Activated naive CD4-positive, alpha-beta T cell treated with anti-CD3 and anti-CD28 coated beads for 36 hours (primary cell): ENCODE measurements at regions not wholly inside any gene's neighbourhood (a gene's known extent, or its start where the extent isn't known, plus 50 kb on each side); places are given as distances from the start of the nearest gene placed in this dataset.
"Not testable (repeated sequence)": the region's sequence is repeated elsewhere in the genome, so short reads cannot be mapped to it uniquely, and the experiment has no call there.

ENCODE experiments used
- CTCF ChIA-PET: fragments of 350-600 bp; sonication (Branson Sonifier 250); formaldehyde crosslinking; loops from one replicate; lab custom pipeline; 2021; ENCODE audit warnings: antibody characterized with exemption; lab: Charles Lee
- DNase-seq: peaks from one replicate; pipeline ENCODE4 v3.0.0-alpha.2; 2020
- H3K27ac Mint-ChIP-seq: one replicate; pipeline ENCODE4 v1.8.0; 2021; ENCODE audit warnings: mild to moderate bottlenecking, mixed read lengths
- H3K27me3 Mint-ChIP-seq: one replicate; pipeline ENCODE4 v1.8.0; 2021; ENCODE audit warnings: low read depth, mixed read lengths
- H3K36me3 Mint-ChIP-seq: one replicate; pipeline ENCODE4 v1.8.0; 2021; ENCODE audit warnings: low read depth, mixed read lengths
- H3K4me1 Mint-ChIP-seq: one replicate; pipeline ENCODE4 v1.8.0; 2021; ENCODE audit warnings: low read depth, mixed read lengths
- H3K4me3 Mint-ChIP-seq: one replicate; pipeline ENCODE4 v1.8.0; 2021; ENCODE audit warnings: mild to moderate bottlenecking, moderate library complexity, mixed read lengths
- H3K9me3 Mint-ChIP-seq: one replicate; pipeline ENCODE4 v1.8.0; 2021; ENCODE audit warnings: mixed read lengths
- intact Hi-C: fragments of 100-400 bp; cut with micrococcal nuclease; formaldehyde crosslinking; loops from one replicate; pipeline ENCODE4 v1.15.1; 2023

DNA sequence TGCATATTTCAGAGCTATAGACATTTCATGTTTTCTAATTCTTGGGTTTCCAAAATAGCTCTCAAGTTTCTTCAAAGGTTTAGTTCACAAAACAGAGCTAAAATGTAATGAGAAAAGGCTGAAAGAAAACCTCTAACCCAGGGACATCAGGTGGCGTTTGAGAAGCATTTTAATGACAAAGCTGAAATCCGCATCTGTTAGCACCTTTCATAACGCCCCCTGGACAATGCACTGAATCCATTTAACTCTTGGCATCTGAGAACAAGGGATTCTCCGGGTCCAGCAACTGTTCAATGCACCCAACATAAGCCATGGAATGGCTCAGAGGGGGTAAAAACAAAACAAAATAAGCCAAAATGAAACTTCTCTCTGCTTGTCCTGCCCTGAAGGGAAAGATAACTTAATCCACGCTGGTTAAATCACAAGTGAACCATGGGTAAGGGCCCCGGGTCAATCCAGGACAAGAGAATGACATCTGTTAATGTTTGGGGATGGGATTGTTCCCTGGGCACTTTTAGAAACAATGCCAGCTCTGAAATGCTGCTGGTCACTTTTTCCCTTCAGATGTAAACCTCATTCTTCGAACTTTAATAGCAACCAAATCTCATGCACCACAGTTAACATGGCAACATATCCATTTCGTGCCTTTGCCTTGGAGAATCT is 466.2 kb upstream of the ADAMTS9 start:
- intact Hi-C loops = no loop called here
- no peak overlapping the region for H3K27ac Mint-ChIP-seq

DNA sequence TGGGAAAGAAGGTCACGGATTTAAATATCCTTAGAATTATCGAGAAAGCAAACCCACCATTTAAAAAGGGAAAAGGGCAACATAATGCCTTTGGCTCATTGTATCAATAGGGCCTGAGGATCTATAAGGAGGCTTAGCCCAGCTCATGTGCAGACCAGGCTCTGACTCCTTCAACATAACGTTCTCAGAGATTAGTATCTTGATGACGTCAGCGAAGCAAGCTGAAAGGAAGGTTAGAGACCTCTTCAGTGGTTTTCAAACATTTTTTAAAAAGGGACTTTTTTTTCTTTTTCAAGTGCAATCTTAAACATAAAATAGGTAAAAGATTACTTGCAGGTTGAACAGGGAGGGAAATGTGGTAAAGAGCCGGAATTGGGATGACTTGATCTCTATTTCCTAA is 463.9 kb upstream of the ADAMTS9 start:
- no peak overlapping the region for H3K27ac Mint-ChIP-seq
- DNase-seq = no peak
- no peaks in the 10 kb centered on the region for H3K36me3 Mint-ChIP-seq
- peaks cover 6% of the 10 kb centered on the region for H3K9me3 Mint-ChIP-seq
- no peak overlapping the region for H3K4me3 Mint-ChIP-seq
- CTCF ChIA-PET = no interaction called here
- intact Hi-C loops = no loop called here
- no peaks in the 10 kb centered on the region for H3K27me3 Mint-ChIP-seq
- H3K4me1 Mint-ChIP-seq = no peaks in the 10 kb centered on the region

More for the DNA sequence above, 466.2 kb upstream of the ADAMTS9 start:
- Mint-ChIP-seq H3K4me3 (no peak overlapping the region), H3K36me3 (no peaks in the 10 kb centered on the region), H3K9me3 (peaks cover 6% of the 10 kb centered on the region), H3K4me1 (no peaks in the 10 kb centered on the region), H3K27me3 (no peaks in the 10 kb centered on the region)
- CTCF ChIA-PET = no interaction called here
- no peak for DNase-seq

DNA sequence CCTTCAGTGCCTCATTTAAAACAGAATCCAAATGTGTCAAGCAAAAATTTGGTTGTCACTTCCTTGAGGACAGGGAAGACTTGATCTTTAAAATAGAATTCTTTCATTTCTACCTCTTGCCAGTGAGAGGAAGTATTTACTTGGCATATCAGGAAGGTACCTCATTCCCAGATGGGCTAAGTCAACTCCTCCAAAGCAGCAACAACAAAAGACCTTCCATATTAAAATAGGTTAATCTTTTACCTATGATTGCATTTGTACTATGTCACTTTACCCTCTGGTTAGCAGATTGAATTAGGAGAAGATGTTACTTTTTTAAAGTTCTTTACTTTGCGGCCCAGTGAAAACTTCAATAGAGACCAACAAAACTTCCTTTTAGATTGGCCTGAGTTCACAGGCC is 462.1 kb upstream of the ADAMTS9 start:
- Mint-ChIP-seq H3K4me3 (no peak overlapping the region), H3K36me3 (no peaks in the 10 kb centered on the region), H3K27me3 (no peaks in the 10 kb centered on the region), H3K27ac (no peak overlapping the region), H3K9me3 (peaks cover 4% of the 10 kb centered on the region), H3K4me1 (no peaks in the 10 kb centered on the region)
- intact Hi-C loops = no loop called here
- CTCF ChIA-PET = no interaction called here
- no peak for DNase-seq

DNA sequence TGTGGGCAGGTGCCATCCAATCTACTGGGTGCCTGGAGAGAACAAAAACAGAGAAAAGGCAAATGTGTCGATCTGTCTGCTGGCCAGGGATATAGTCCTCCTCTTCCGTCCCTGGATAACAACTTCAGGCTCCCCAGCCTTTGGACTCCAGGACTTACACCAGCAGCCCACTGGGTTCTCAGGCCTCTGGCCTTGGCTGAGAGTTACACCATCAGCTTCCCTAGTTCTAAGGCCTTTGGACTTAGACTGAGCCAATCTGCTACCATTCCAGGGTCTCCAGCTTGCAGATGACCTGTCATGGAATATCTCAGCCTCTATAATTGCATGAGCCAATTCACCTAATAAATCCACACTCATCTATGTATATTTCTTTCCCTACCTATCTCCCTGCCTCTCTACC is 460.9 kb upstream of the ADAMTS9 start:
- no peak for DNase-seq
- Mint-ChIP-seq H3K4me1 (no peaks in the 10 kb centered on the region), H3K36me3 (no peaks in the 10 kb centered on the region), H3K27ac (no peak overlapping the region), H3K4me3 (no peak overlapping the region), H3K9me3 (peaks cover 4% of the 10 kb centered on the region), H3K27me3 (no peaks in the 10 kb centered on the region)
- intact Hi-C loops = no loop called here
- CTCF ChIA-PET = no interaction called here

DNA sequence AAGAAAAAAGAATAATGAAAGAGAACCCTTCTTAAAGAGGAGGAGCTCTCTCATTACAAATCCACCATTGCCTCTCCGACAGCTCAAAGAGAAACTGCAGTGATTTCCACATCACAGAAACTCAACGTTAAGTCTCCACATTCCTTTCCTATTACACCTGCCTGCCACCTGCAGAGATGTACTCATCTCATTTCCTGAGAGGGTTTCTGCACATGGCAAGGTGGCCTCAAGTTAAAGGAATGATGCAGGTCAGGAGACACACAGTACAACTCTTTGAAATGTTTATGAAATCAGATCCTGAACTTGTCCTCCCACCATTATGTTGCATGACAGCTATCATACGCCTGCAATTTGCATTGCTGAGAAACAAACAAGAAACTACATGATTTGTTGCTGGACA is 458.4 kb upstream of the ADAMTS9 start:
- H3K9me3 Mint-ChIP-seq = peaks cover 3% of the 10 kb centered on the region
- no peak for DNase-seq
- H3K4me3 Mint-ChIP-seq = no peak overlapping the region
- H3K4me1 Mint-ChIP-seq = no peaks in the 10 kb centered on the region
- intact Hi-C loops = no loop called here
- H3K27ac Mint-ChIP-seq = no peak overlapping the region
- CTCF ChIA-PET = no interaction called here
- H3K27me3 Mint-ChIP-seq = no peaks in the 10 kb centered on the region
- no peaks in the 10 kb centered on the region for H3K36me3 Mint-ChIP-seq

DNA sequence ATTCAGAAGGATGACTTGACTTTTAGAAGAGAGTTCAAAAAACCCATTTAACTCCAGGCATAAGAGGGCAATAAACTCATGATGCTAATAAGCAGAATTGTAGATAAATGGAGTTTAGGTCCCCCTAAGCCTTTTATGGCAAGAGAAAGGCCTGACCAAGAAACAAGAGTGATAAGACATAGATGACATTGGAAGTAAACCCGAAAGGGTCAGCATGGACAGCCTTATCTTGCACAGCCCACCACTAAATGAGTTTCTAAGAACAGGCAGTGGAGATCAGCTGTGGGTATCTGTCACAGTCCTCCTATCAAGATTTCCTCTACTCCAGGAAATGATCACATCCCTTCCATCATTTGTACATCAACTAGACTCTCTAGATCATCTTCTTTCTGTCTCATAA is 457.9 kb upstream of the ADAMTS9 start:
- Mint-ChIP-seq H3K27ac (no peak overlapping the region), H3K4me3 (no peak overlapping the region), H3K36me3 (no peaks in the 10 kb centered on the region), H3K27me3 (no peaks in the 10 kb centered on the region), H3K4me1 (no peaks in the 10 kb centered on the region), H3K9me3 (peaks cover 1% of the 10 kb centered on the region)
- intact Hi-C loops = no loop called here
- DNase-seq = no peak
- CTCF ChIA-PET = no interaction called here

DNA sequence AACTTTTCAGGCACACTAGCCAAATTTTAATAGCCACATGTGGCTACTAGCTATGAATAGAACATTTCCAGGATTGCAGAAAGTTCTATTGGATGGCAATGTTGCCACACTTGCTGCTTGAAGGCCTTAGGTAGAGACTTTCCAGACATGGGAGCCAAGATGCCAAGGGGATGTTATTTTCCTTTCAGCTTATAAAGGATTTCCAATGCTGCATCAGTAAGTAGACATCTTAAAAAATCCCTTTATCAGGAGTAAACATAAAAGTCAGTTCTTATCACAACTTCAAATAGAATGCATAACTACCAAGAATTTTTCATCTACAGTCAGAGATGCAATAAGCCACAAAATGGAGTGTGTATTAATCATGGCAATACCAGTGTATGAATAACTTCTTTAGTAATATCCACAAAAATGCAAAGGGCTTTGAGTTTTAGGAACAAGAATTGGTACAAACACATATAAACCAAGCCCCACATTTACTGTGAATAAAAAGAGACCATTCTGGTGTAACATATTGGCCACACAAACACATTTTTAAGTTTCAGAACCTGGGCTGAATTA is 457.1 kb upstream of the ADAMTS9 start:
- H3K4me1 Mint-ChIP-seq = no peaks in the 10 kb centered on the region
- peaks cover 1% of the 10 kb centered on the region for H3K9me3 Mint-ChIP-seq

DNA sequence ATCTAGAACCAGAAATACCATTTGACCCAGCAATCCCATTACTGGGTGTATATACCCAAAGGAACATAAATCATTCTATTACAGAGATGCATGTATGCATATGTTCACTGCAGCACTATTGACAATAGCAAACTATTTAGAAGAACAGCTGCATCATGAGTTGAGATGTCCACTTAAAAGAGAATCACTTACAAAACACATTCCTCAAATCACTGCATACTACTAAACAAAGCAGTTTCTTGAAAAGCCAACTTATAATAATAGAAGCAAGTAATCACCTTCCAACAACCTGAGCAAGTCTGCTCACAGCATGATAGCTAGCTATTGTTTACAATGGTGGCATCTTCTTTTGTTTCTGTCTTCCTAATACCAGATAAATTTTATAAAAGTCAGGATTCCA is 454.7 kb upstream of the ADAMTS9 start:
- no peaks in the 10 kb centered on the region for H3K36me3 Mint-ChIP-seq
- H3K27ac Mint-ChIP-seq = no peak overlapping the region
- H3K4me3 Mint-ChIP-seq = no peak overlapping the region
- H3K4me1 Mint-ChIP-seq = no peaks in the 10 kb centered on the region
- intact Hi-C loops = no loop called here
- DNase-seq = no peak
- H3K27me3 Mint-ChIP-seq = no peaks in the 10 kb centered on the region
- CTCF ChIA-PET = no interaction called here
- H3K9me3 Mint-ChIP-seq = peaks cover 1% of the 10 kb centered on the region

More for the DNA sequence above, 457.1 kb upstream of the ADAMTS9 start:
- no peak for DNase-seq
- no peak overlapping the region for H3K27ac Mint-ChIP-seq
- no peaks in the 10 kb centered on the region for H3K36me3 Mint-ChIP-seq
- intact Hi-C loops = no loop called here
- no peak overlapping the region for H3K4me3 Mint-ChIP-seq
- CTCF ChIA-PET = no interaction called here
- H3K27me3 Mint-ChIP-seq = no peaks in the 10 kb centered on the region

DNA sequence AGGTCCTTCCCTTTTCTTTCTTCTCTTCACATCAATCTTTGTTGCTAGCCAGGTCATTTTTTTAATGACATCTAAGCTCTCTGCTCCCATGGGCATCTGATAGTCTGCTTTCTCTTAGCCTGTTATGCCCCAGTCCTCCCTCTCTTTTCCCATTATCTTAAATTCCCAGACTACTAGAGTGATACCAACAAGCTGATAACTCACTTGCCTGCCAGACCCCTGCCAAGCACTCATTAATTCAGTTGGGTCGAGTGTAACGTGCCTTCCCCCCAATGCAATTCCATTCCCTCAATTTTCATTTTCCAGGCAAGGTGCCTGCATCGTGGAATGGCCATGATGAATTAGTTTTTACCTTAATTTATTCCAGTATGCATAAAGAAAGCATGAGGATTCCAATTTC is 450.8 kb upstream of the ADAMTS9 start:
- intact Hi-C loops = no loop called here
- Mint-ChIP-seq H3K36me3 (no peaks in the 10 kb centered on the region), H3K27me3 (no peaks in the 10 kb centered on the region), H3K4me1 (no peaks in the 10 kb centered on the region), H3K9me3 (peaks cover 5% of the 10 kb centered on the region), H3K27ac (no peak overlapping the region), H3K4me3 (no peak overlapping the region)
- CTCF ChIA-PET = no interaction called here
- DNase-seq = no peak

DNA sequence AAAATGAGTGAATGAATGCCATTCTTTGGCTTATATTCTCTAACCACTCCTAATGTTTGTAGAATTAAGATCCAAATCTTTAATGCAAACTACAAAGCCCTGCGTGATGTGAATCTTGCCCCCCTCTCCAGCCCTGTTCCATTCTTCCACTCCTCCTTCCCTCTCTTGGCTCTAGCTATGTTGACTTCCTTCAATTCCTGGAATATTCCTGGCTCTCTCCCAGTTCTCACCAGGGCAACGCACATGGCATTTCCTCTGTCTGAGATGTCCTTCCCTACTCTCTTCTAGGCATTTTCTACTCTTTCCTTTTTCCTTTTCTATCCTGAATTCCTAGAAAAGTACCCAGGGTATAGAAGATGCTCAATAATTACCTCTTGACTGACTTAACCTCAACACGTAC is 446.0 kb upstream of the ADAMTS9 start:
- H3K27ac Mint-ChIP-seq, H3K4me1 Mint-ChIP-seq, H3K27me3 Mint-ChIP-seq, H3K9me3 Mint-ChIP-seq, CTCF ChIA-PET, DNase-seq, intact Hi-C loops, H3K4me3 Mint-ChIP-seq, H3K36me3 Mint-ChIP-seq: not testable (repeated sequence)

DNA sequence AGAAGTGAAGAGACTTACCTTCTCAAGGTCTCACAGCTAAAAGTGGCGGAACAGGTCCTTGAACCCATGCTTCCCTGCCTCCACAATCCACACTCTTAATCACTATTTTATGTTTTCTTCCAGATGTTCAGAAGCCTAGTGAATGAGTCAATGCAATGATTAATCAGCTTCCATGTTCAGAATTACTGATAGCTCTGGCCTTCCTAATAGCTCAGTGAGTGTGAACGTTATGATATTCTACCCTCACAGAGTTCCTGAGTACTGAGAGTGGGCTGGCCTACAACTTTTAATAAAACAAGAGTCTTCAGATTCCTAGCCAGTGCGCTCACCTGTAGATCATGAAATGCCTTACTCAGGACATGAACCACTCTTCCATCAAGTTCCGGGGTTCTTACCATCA is 443.0 kb upstream of the ADAMTS9 start:
- Mint-ChIP-seq H3K27ac (no peak overlapping the region), H3K4me3 (no peak overlapping the region), H3K4me1 (no peaks in the 10 kb centered on the region), H3K36me3 (no peaks in the 10 kb centered on the region), H3K9me3 (peaks cover 8% of the 10 kb centered on the region), H3K27me3 (no peaks in the 10 kb centered on the region)
- CTCF ChIA-PET = no interaction called here
- intact Hi-C loops = no loop called here
- no peak for DNase-seq

DNA sequence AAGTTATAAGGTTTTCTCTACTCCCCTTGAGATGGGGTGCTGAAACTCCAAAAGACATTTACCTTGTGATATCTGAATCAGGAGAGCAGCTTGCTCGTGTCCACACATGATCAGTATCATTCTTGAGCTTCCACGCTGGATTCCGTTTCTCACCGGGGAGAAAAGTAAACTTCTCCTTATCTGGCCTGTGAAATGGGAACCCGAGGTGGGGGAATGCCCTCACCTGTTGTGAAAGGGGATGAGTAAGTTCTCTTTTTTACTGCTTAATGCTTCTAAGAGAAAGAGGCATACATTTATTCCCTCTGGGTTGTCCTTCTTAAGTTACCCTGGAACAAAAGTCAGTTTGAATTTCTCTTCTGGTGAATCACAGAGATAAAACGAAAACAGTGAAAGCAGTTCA is 440.5 kb upstream of the ADAMTS9 start:
- Mint-ChIP-seq H3K27ac (no peak overlapping the region), H3K36me3 (no peaks in the 10 kb centered on the region), H3K27me3 (no peaks in the 10 kb centered on the region), H3K4me1 (no peaks in the 10 kb centered on the region), H3K9me3 (peaks cover 10% of the 10 kb centered on the region), H3K4me3 (no peak overlapping the region)
- CTCF ChIA-PET = no interaction called here
- intact Hi-C loops = no loop called here
- DNase-seq = no peak

DNA sequence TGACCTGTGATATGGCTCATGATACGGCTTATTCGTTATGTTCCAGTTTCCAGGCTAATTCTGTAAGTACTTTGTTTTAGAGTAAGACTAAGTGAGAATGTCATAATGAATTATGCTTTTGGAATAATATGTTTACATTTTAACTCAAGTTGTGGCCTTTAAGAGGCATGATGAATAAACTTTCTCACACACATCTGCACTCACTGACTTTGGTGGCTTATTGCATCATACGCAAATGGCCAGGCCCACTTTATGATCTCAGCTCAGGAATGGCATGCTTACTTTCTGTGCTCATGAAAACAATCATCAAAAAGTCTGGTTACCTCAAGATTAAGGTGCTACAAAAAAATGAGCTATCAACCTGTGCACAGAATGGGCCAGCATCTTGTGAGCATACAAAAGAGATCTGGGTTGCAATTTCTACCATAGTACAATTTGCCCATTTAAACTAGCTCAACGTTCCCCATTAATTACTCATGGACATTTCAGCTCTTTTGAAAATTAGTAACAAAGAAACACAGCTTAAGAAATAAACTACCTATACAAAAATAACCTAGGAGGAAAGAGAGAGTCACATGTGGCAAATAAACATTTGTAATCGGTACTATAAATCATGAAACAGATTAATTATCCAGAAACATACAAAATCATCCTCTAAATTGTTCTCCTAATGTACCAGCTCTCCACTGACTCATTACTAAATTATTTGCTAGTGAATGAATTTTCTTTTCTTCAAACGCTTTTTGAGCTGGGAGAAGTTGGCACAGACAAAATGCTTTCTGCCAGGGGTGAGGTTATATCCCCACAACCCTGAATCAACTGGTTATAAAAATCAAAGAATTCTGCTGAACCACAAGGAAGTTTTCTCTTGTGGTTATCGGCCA is 439.0 kb upstream of the ADAMTS9 start:
- Mint-ChIP-seq H3K4me1 (no peaks in the 10 kb centered on the region), H3K36me3 (no peaks in the 10 kb centered on the region), H3K27me3 (no peaks in the 10 kb centered on the region), H3K4me3 (no peak overlapping the region), H3K9me3 (peaks cover 10% of the 10 kb centered on the region), H3K27ac (no peak overlapping the region)
- intact Hi-C loops = no loop called here
- CTCF ChIA-PET = no interaction called here
- DNase-seq = no peak
